ENCODE measurements at regions not wholly inside any gene's neighbourhood (a gene's known extent, or its start where the extent isn't known, plus 50 kb on each side); places are given as distances from the start of the nearest gene placed in this dataset.
"Not testable (repeated sequence)": the region's sequence is repeated elsewhere in the genome, so short reads cannot be mapped to it uniquely, and the experiment has no call there.

DNA sequence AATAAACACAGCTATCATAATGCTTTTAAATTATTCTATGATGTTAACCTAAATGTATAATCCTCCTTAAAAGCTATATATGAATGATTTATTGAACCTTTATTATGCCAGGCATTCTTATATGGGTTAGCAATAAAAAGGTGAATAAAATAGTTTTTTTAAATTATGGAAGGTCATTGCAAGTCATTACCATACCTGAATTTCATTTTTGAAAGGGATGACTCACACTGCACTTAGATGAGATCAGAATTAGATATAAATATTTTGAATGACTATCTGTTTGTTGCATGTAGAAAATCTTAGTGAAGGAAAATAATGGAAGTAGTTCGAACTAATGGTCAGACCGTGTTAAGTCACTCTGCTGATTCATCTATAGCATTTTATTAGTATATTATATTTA is 822.3 kb downstream of the LUZP2 start:
- no peak for DNase-seq (ENCODE audit: low read depth)

DNA sequence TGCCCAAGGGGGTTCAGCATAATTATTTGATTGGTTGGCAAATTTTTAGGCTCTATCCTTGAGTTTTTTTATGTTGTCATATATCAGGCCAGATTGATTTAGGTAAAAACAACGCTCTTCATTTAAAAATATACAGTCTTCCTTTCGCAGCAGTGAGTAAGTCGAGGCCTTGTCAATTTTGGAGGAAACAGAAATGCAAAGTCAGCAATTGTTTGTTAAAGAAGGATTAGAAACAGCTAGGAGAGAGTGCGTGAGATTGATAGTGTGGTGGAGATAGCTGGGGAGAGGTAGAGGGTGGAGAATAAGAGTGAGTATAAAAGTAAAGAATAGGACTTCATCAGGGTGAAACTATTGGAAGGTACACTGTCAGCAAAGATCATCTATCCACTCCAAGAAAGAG is 830.8 kb downstream of the LUZP2 start:
- DNase-seq (ENCODE audit: low read depth): no peak

- DNase-seq (ENCODE audit: low read depth): no peak
Measured at GRCh38 chr11:25339281-25339680, 842.4 kb downstream of the LUZP2 start.

- no peak for DNase-seq (ENCODE audit: low read depth)
Measured at GRCh38 chr11:25349537-25349936, 852.7 kb downstream of the LUZP2 start.

DNA sequence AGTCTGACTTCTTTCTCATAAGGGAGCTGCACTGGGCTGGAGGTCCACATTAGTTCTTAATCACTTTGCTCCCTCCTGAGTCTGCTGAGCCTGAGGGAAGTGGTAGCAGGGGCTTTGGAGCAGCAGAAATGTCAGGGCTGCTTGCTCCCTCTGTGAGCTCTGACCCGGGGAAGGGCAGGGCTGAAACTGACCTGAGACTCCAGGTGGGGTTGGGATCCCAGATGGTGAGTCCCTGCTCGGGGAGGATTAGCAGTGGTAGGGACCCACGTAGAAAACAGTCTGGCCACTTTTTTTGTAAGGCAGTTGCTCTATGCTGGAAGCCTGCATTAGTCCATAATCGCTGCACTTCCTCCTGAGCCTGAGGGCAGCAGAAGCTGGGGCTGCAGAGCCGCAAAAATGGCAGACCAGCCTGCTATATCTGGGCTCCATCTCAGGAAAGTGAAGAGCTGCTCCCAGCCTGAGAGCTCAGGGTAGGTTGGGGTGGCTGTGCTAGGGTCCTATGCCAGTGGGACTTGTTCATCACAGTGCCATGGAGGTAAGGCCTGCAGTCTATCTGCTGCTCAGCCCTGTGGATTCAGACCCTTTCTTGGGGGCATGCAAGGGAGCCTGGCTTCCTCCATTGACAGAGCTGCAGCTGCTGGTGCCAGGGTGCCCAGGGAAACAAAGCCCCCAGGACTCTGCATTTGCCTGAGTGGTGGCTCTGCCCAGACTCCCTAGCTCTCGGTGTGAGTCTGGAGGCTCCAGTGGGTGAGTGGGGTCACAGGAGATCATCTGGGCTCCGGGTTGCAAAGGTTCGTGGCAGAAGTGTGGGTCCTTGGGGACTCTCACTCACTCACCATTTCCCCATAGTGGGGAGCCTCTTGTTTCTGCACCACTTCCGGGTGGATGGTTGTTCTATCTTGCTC is 854.3 kb downstream of the LUZP2 start:
- DNase-seq (ENCODE audit: low read depth): no peak

- DNase-seq (ENCODE audit: low read depth): no peak
Measured at GRCh38 chr11:25357133-25357532, 860.3 kb downstream of the LUZP2 start.

GRCh38 chr11:25377466-25377865 is 880.6 kb downstream of the LUZP2 start:
- DNase-seq (ENCODE audit: low read depth): no peak

- no peak for DNase-seq (ENCODE audit: low read depth)
Measured at GRCh38 chr11:25396847-25397246, 900.0 kb downstream of the LUZP2 start.

GRCh38 chr11:25408146-25408545 is 911.3 kb downstream of the LUZP2 start:
- DNase-seq (ENCODE audit: low read depth): no peak

DNA sequence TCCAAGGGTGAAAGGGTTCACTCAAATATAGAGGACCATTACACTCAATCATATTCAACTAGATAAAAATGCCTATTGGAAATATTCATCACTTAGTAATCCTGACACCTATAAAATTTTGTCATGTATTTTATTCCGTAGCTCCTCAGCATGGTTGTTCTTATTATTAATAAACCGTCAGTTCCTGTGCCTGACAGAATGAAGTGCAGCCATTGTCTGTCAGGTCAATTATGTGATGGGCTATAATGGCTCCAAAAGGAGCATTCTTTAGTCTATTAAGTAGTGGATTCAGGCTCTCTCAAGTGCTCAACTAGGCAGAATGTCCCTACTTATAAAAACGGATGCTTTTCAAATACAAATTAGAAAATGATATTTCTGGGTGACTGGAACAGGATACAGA is 916.1 kb upstream of the ANO3 start:
- no peak for DNase-seq (ENCODE audit: low read depth)

DNA sequence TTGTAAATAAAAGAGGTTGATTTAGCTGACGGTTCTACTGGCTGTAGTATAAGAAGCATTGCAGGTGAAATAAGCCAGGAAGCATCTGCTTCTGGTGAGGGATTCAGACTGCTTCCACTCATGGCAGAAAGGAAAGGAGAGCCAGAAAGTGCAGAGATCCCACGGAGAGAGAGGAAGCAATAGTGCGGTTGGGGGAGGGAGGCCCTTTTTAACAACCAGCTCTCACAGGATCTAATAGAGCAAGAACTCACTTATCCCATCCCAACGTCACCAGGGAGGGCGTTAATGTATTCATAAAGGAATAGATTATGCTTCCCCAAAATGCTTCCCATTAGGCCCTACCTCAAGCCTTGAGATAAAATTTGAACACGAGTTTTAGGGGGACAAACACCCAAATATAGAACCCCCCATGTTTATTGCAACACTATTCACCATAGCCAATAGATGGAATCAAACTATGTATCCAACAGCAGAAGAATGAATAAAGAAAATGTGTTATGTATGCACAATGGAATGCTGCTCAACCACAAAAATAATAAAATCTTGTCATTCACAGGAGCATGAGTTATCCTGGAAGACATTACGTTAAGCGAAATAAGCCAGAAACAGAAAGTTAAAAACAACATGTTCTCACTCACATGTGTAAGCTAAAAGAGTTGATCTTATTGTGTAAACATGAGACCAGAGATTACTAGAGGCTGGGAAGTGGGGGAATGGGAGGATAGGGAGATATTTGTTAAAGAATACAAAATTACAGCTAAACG is 908.3 kb upstream of the ANO3 start:
- DNase-seq (ENCODE audit: low read depth): no peak

GRCh38 chr11:25432376-25432775 is 899.6 kb upstream of the ANO3 start:
- DNase-seq (ENCODE audit: low read depth): no peak

- DNase-seq (ENCODE audit: low read depth): no peak
Measured at GRCh38 chr11:25435197-25435596, 896.7 kb upstream of the ANO3 start.

GRCh38 chr11:25436326-25436725 is 895.6 kb upstream of the ANO3 start:
- no peak for DNase-seq (ENCODE audit: low read depth)

DNA sequence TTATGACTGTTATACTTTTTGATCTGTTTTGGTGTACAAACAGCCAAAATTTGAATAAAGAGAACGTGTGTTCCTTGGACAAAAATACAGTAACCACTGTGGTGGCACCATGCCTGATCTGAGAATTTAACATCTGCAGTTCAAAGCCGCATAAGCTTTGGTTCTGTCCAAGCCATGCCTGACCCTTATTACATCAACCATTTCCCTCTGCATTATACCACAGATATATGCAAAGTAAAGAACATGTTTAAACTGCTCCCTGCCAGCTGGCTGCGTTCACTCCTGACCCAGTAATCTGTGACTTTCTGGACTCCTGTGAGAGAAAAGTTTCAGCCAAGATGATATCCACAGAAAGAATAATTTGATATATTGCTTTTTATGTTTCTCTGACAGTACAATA is 890.5 kb upstream of the ANO3 start:
- DNase-seq (ENCODE audit: low read depth): no peak

DNA sequence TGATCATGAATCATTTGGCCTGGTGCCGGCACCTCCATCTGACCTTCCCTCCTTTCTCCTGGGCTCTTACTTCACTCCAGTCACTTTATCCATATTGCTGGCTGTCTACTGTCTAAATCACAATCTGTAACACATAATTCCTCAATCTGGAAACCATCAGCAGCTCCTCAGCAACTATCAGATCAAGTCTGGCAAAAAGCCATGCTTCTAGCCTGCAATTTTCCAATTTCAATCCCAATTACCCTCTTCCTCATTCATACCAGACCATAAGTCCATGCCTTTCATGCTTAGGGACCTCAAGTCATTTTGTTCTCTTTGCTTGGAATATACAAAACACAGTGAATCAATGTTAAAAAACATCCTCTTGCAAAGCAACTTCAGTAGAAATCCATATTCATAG is 882.8 kb upstream of the ANO3 start:
- no peak for DNase-seq (ENCODE audit: low read depth)

DNA sequence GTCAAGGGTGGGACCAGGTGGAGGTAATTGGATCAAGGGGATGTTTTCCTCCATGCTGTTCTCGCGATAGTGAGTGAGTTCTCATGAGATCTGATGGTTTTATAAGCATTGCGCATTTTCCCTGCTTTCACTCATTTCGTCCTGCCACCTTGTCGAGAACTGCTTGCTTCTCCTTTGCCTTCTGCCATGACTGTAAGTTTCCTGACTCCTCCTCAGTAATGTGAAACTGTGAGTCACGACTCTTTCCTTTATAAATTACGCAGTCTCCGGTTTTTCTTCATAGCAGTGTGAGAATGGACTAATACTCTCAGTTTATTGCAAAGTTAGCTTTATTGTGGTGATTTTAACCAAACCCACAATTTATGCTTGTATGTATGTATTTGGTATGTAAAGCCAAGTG is 878.5 kb upstream of the ANO3 start:
- DNase-seq (ENCODE audit: low read depth): no peak

GRCh38 chr11:25456211-25456610 is 875.7 kb upstream of the ANO3 start:
- no peak for DNase-seq (ENCODE audit: low read depth)

DNA sequence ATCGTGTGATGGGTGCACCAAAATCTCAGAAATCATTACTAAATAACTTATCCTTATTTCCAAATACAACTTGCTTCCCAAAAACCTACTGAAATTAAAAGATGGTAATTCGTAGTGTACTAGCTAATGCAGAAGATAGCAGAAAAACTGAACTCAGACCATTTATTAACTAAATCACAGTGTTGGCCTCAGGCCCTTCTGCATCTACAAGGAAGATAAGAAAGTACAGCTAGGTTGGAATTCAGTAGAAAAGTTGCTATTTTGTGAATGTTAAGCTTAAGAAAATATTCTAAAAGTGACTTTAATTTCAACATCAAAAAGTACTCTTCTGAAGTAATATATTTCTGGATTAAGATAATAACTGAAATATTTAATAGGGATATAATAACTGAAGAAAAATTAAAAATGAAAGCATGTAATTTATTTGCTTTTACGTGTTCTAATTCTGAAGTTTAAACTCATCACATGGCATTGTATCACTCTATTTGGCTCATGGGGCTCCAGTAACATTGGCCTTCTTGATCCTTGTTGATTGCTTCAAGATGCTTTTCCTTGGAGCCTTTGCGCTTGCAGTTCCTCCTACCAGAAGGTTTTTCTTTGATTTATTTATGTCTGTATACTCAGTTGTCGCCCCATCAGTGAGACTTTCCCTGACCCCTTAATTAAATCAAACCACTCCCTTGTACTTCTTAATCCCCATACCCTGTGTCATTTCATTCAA is 847.9 kb upstream of the ANO3 start:
- no peak for DNase-seq (ENCODE audit: low read depth)

- no peak for DNase-seq (ENCODE audit: low read depth)
Measured at GRCh38 chr11:25485315-25485714, 846.6 kb upstream of the ANO3 start.

DNA sequence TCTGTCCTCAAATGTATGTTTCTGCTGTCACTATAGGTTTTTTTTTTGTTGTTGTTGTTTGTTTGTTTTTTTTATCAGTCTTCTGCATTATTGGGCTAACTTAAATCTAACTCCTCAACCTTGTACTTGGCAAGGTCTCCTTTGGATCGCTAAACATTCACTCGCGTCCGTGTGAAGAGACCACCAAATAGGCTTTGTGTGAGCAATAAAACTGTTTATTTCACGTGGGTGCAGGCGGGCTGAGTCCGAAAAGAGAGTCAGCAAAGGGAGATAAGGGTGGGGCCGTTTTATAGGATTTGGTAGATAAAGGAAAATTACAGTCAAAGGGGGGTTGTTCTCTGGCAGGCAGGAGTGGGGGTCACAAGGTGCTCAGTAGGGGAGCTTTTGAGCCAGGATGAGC is 845.6 kb upstream of the ANO3 start:
- DNase-seq (ENCODE audit: low read depth): not testable (repeated sequence)

GRCh38 chr11:25488176-25488575 is 843.8 kb upstream of the ANO3 start:
- DNase-seq (ENCODE audit: low read depth): not testable (repeated sequence)
